Globus pallidus (tissue), 1 donor: ENCODE measurements at regions not wholly inside any gene's neighbourhood (a gene's known extent, or its start where the extent isn't known, plus 50 kb on each side); places are given as distances from the start of the nearest gene placed in this dataset.

Source experiments
- DNase-seq: peaks from one replicate; pipeline ENCODE4 v3.0.0-alpha.2; 2015; ENCODE audit warnings: low spot score

DNA sequence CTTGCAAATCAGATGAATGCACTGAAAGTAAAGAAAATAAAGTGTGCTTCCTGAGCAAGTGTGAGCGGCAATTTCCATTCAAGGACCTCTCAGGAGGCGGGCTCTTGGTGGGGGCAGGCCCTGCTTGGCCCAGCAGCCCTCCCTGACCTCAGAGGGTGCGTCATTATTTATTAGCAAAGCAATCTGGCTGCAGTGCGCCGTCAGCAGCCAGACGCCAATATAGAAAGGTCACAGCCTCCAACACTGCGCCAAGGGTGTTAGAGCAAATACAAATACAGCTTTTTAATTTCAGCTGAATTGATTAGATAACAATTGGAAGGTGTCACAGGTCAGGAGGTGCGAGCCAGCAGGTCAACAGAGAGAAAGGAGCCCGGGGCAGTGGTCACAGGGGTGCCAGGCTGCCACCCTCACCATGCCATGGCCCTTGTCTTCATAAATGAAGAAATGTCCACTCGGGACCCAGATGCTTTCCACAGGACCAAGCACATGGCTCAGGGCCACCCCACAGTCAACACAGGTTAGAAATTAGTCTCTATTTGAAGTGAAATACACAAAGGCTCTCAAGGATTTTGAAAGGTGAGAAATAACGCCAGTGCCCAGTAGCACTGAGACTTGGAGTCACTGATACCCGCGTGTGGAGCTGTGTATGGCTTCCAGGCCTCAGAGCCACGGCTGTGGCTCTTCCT lies 309.8 kb downstream of the IRX2 start:
- no peak for DNase-seq

- DNase-seq: no peak
These were observed 311.9 kb downstream of the IRX2 start for GRCh38 chr5:2439608-2440007.

DNA sequence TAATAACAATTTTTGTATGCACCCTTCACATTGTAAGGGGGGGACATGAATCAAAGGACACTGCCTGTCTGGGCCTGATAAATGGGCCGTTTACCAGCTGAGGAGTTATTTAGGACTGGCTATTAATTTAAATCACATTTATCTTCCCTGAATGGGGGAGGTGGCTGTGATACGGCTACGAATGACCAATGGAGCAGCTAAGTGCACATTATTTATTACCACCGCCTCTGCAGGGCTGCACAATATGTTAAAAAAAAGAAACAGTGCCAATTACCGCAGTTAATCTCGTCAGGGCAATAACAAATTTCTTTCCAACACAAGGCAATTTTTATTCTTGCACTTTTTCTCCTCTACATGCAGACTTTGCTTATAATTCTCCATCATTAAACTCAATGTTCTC lies 318.4 kb downstream of the IRX2 start:
- no peak for DNase-seq

GRCh38 chr5:2432076-2432920 lies 319.2 kb downstream of the IRX2 start:
- DNase-seq: no peak

GRCh38 chr5:2430606-2431005 lies 320.9 kb downstream of the IRX2 start:
- no peak for DNase-seq

DNA sequence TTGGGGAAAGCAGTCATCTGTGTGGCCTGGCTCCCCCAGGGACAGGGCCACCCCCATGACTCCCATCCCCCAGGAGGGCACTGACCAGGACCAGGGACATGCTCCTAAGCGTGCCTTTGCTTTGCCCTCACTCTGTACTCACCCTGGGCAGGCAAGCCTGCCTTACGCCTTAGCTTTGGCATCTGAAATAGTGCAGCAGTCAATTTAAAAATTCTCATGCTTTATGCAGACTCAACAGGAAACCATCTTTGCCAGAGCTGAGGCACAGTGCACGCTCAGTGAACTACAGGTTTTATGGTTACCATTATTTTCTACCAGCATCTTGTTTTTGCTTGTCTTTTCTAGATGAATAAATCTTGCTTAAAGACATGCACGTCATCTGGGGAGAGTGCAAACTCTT lies 323.5 kb downstream of the IRX2 start:
- no peak for DNase-seq

DNA sequence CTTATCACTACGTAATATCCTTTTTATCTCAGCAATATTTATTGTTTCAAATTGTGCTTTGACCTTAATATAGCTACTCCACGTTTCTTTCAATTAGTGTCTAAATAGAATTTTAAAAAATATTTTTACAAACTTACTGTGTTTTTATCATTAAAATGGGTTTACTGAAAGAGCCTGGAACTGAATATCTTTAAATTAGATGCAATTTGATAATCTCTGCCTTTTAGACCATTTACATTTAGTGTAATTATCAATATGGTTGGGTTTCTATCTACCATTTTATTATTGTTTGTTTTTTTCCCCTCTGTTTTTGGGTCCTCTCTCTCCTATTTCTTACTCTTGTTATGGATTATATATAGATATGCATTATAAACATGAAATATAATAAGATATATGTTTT lies 327.8 kb downstream of the IRX2 start:
- no peak for DNase-seq

DNA sequence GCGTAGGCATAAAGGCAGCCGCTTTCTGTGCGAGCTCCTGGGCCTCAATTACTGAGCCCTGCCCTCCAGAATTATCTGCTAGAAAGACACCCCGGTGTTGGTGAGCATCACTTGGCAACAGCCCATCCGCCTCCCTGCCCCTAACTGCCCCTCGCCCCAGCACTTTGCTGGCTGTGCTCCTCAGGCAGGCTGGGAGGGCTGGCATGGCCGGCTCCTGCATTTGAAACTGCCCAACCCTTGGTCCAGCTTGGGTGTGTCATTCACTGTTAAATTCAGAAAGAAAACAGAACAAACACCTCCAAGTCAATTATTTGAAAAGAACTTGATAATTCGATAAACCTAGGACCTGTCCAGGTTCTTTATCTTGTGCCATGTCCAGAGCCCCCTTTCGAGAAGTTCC lies 334.2 kb downstream of the IRX2 start:
- DNase-seq: no peak

GRCh38 chr5:2415678-2416077 lies 335.8 kb downstream of the IRX2 start:
- no peak for DNase-seq

GRCh38 chr5:2410451-2410850 lies 341.0 kb downstream of the IRX2 start:
- no peak for DNase-seq

- no peak for DNase-seq
These were observed 348.2 kb downstream of the IRX2 start for GRCh38 chr5:2403296-2403695.

DNA sequence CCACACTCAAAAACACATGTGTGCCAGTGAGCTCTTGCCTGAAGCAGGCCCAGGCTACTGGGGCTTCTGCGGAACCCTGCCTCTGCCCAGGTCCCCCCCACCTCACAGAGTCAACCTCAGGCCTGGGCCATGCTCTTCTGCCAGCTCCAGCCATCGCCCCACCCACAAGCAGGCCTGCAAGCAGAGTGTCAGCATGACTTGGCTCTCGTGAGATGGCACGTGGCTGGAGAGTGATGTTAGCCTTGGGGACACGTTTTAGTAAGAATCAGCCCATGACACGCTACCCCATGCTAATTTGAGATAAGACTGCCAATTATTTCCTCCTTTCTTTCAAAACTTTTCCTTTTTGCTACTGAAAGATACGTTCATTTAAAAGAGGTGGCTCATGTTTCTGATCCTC lies 351.7 kb downstream of the IRX2 start:
- DNase-seq: no peak

DNA sequence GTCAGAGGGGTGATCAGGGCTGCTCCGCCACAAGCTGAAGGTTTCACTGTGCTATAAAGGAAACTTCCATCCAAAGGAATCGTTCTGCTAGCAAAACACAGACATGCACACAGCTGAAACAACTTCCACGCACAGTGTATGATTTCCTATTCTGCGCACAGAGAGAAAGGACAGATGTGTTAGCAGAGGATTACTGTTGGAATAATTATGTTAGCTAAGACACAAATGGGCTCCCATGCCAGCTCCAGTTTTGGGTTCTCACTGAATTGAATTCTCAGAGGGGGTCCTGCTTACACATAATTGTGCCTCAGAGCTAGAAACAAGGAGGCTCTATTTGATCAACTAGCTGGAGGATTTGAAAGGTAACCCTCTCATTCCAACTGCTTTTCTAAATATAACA lies 352.4 kb downstream of the IRX2 start:
- no peak for DNase-seq

- DNase-seq: no peak
These were observed 357.9 kb downstream of the IRX2 start for GRCh38 chr5:2393556-2393955.

DNA sequence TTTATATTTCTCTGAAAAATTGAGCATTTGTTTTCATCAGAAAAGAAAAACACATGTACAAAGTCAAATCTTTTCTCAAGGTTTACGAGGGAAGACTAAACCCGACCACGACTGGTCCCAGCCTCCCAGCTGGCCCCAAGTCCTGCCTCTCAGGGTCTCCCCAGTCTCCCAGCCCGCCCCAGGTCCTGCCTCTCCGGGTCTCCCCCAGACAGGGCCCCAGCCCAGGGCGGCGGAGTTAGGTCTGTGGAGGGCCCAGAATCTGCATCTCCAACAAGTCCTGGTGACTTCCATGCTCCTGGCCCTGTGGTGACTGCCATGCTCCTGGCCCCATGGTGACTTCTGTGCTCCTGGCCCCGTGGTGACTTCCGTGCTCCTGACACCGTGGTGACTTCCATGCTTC lies 359.9 kb downstream of the IRX2 start:
- no peak for DNase-seq

DNA sequence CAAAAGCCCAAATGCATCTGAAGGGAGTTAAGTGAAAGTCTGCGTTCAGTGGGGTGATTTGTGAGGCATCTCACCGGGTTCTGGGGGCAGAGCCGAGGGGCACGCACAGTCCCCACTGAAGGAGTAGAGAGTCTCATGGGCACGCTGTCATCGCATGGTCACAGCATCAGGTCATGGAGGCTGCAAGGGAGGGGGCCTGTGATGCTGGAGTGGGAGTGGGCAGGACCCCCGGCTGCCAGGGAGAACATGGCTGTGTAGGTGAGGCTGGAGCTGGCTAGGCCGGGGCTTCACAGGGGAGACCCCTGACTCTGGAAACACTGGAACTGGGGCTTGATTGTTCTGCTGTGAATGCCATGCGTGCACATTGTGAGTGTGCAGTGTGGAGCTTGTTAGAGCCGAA lies 360.5 kb downstream of the IRX2 start:
- DNase-seq: no peak

DNA sequence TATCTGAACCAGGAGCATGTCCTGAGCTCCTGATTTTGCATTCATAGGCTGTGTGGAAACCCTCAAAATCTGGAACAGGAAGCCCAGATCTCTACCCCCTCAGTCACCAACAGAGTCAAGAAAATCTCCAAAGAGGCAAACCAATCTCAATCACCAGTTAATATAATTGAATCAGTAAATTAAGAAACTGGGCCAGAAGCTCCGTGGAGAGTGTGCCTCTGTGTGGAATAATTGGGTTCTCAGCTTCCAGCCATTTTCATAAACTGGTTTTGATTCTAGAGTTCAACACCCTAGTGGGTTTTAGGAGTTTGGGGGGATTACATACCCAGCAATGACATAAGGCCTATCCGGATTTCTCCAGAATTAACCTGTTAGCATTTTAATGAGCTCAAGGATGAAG lies 362.9 kb downstream of the IRX2 start:
- no peak for DNase-seq

DNA sequence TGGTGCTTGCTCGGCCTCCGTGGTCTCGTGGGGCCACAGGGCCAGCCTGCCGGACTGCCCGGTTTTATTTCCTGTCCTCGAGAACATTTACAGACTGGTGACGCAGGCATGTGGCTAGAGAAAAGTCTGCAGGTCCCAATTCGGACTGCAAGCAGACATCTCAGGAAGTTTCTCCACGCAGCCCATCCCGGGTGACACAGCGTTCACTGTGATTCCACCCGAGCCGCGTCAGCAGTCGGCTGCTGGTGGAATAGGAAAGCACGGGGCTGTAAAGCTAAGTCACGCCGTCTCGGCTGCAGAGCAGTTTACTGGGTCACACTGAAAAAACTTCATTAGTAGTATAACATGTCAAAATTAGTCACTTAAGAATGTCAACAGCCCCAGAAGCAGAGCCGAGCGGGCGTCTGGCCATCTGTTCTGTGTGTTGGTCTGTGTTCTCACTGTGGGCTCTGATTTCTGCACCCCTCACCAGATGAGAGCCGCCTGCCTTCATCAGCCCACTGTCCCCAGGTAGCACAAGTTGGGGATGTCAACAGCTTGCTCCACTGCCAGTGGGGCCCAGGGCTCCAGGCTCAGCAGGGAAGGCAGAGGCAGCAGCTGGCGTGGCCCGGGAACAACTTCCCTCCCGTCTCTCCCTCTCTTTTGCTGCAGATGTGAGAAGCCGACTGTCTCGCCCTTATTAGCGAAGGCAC lies 363.7 kb downstream of the IRX2 start:
- no peak for DNase-seq

DNA sequence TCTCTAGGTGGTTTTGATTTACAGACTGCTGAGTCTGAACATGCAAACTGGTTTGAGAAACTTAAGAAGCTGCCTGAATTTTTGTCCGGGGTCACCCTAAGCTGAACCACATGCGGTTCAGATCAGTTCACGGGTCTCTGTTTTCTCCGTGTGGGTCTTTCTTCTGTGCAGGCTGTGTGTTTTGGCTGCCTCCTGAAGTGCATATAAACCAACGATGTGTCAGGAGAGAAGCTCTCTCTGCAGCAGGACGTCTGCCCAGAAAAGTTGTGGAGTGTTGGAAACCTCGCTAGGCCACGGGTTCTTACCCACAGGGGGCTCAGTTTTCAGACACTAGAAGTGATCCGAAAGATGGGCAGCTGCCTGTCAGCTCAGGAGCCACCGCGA lies 364.2 kb downstream of the IRX2 start:
- no peak for DNase-seq

GRCh38 chr5:2385818-2386217 lies 365.7 kb downstream of the IRX2 start:
- DNase-seq: no peak

DNA sequence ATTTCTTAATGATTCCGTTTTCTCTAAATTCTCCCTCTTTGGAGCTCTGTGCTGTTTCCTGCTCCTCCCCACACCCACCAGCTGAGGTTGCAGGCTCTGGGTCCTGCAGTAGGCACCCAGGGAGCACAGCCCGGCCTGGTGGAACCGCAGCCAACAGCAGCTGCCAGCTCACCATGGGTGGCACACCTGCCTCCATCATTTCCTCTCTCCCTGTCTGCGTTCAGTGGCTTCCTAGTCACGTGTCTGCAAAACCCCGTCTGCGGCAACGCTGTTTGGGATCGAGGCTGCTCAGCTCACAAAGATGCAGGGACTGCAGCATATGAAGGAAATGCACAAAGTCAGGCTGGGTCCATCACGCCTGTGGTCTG lies 367.8 kb downstream of the IRX2 start:
- no peak for DNase-seq

DNA sequence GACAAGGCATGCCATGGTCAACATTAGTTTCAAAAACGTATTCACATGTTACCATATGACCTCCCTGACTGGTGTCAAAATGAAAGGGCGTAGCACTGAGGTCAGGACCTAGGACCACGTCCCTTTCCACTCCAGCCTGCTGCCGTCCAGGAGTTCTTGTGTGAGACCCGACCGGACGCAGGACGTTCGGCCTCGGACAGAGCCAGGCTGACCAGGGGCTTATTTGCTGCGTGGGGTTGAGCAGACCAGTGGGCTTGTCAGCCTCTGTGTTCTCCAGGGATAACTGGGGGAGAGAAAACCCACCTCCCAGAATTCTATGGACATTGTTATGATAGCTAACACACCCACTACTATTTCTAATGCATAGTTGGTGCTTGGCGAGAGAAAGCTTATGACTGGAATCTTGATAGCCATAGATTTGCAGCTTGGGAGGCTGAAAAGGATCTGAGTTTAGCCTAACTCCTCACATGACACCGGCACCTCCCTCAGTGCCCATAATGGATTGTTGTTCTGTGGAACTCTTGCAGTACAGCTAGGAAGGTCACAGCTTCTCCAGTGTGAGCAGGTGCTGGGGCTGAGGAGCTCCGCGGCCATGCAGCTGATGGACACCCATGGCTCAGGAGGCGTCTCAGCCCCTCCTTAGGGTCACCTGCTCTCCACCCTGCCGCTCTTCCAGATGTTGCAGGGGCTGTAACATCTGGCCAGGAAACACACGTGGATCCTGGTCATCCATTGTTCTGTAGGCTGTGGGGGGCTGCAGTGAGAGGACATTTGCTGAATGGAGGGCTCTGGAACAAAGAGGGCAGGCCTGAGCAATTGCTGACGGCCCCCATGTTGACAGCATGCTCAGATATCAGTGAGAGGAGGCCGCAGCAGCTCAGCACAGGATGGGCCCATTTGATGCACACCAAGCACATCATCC lies 368.4 kb downstream of the IRX2 start:
- DNase-seq: no peak
